HL-60 (cell line): ENCODE measurements at regions not wholly inside any gene's neighbourhood (a gene's known extent, or its start where the extent isn't known, plus 50 kb on each side); places are given as distances from the start of the nearest gene placed in this dataset.

Experiments
- DNase-seq, 2 experiments: peaks; one replicate each; pipeline ENCODE4 v3.0.0-alpha.2; 2010 to 2020; ENCODE audit warnings: low read depth in 1 of 2, low spot score in 1 of 2
- H3K27ac ChIP-seq: fragments of 250-450 bp; sonication (Bioruptor Pico); replicated peaks from 2 replicates; pipeline ENCODE4 v1.5.1; 2020; ENCODE audit warnings: mild to moderate bottlenecking, moderate library complexity
- H3K27me3 ChIP-seq: fragments of 250-450 bp; sonication (Bioruptor Pico); 2 replicates; pipeline ENCODE4 v1.5.1; 2021; ENCODE audit warnings: mild to moderate bottlenecking, moderate library complexity; ENCODE audit not compliant: insufficient read depth, poor library complexity, severe bottlenecking
- H3K4me3 ChIP-seq: replicated peaks from 2 replicates; pipeline ENCODE4 v1.5.1; 2011; ENCODE audit warnings: mild to moderate bottlenecking, control low read depth, low read length; ENCODE audit not compliant: insufficient read depth
- CTCF ChIP-seq: IDR thresholded peaks from one replicate; pipeline ENCODE4 v1.5.1; 2011; ENCODE audit warnings: low read length, control low read depth, inconsistent platforms; ENCODE audit not compliant: insufficient read depth
- GABPA ChIP-seq: IDR thresholded peaks from 2 replicates; pipeline ENCODE4 v1.6.1; 2012; ENCODE audit warnings: low read depth
- POLR2AphosphoS5 ChIP-seq: IDR thresholded peaks from 2 replicates; pipeline ENCODE4 v1.6.1; 2012; ENCODE audit warnings: low read depth
- REST ChIP-seq: IDR thresholded peaks from 2 replicates; pipeline ENCODE4 v1.6.1; 2012; ENCODE audit warnings: low read depth; ENCODE audit not compliant: insufficient replicate concordance
- SPI1 ChIP-seq: IDR thresholded peaks from 2 replicates; pipeline ENCODE4 v1.6.1; 2012; ENCODE audit warnings: low read depth, mild to moderate bottlenecking, borderline replicate concordance

GRCh38 chr2:21972586-21972985 is 848.8 kb downstream of the TDRD15 start:
- DNase-seq = no peak
- H3K4me3 ChIP-seq = no peak overlapping the region

GRCh38 chr2:21981127-21981526 is 857.4 kb downstream of the TDRD15 start:
- no peak for DNase-seq
- Histone ChIP-seq H3K27me3 (no peaks in the 10 kb centered on the region), H3K4me3 (no peak overlapping the region), H3K27ac (no peak overlapping the region)
- TF ChIP-seq CTCF = no peak
- no peak for TF ChIP-seq SPI1
- no peak for TF ChIP-seq GABPA
- no peak for TF ChIP-seq POLR2AphosphoS5
- no peak for TF ChIP-seq REST

More at GRCh38 chr2:21972586-21972985, 848.8 kb downstream of the TDRD15 start:
- TF ChIP-seq SPI1 (no peak), REST (no peak), GABPA (no peak), CTCF (no peak), POLR2AphosphoS5 (no peak)
- Histone ChIP-seq H3K27me3 (no peaks in the 10 kb centered on the region), H3K27ac (no peak overlapping the region)

- TF ChIP-seq CTCF (no peak), SPI1 (no peak), POLR2AphosphoS5 (no peak), GABPA (no peak), REST (no peak)
- no peak for DNase-seq
- no peak overlapping the region for H3K27ac ChIP-seq
- no peak overlapping the region for H3K4me3 ChIP-seq
- H3K27me3 ChIP-seq = no peaks in the 10 kb centered on the region
Observed at GRCh38 chr2:21993002-21993401, 869.2 kb downstream of the TDRD15 start.
